NCI-H345 (cell line): ENCODE measurements at regions not wholly inside any gene's neighbourhood (a gene's known extent, or its start where the extent isn't known, plus 50 kb on each side); places are given as distances from the start of the nearest gene placed in this dataset.
A peak's percentile ranks its signal among the peaks of the same experiment; 100 is the strongest.

Experiments
- DNase-seq: peaks from one replicate; lab custom pipeline; 2025; lab: John Stamatoyannopoulos, UW

DNA sequence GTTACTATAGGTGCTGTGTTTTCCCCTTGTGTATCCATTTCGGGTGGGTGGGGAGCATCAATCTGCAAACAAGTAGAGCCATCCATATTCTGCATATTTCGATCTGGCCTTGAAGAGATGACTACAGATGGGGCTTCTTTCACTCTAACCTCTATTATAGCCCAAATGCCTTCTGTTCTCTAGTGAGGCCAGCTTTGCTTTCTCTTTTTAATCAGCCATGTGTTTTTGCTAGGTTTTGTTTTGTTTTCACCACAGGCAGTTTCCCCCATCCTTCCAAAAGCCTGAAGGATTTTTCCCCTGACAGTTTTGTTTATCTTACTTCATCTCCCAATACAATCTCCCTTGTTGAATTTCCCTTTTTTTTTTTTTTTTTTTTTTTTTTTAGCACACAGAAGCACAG is 224.1 kb downstream of the BTG1 start:
- DNase-seq, result no peak

DNA sequence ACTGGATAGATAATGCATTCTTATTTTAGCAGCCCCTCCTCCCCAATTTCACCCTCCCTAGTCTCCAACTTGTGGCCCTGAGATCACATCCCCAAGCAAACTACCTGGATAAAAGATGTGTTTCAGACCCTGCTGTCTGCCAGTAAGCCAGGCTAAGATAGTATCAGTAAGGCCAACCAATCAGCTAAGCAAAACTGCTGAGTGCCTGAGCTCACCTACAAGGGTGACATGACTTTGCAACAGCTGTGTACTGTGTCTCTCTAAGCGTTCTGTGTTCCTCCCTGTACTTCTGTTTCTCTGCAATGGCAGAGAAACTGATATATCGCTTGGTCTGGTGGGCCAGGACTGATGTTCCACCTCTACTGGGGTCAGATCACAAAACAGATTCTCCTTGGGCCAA is 224.9 kb downstream of the BTG1 start:
- DNase-seq, result no peak

DNA sequence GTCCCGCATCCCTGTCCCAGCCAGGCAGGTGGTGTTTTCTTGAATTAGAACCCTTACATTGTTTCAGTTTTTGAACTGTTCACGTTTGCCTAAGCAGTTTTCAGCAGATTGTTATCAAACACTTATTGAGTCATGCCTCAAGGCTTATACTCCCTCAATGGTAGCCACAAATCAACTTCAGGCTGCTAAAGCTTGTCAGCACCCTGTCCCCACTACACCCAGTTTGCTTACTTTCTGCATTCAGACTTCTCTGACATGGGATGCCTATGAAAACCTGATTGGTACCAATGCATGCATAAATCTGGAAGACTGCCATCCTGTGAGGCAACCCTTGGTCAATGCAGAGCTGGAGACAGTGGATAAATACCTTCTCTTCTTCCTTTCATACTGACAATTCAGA is 225.4 kb downstream of the BTG1 start:
- peak; percentile 71 for DNase-seq

DNA sequence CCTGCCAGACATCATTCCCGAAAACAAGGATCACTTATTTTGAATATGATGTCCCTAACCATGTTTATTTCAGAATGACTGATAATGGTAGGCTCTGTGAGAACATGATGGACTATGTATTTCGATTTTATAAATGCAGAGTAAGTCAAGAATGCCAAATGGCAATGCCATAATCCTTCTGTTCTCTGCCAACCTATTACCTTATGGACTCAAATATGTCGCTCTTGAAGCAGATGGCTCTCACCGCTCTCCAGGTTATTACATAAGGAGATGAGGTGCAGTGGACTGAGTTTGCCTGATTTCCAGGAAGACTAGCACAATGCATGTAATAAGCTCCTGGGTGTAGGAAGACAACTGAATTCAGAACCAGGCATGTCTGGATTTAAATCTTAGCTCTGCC is 227.2 kb downstream of the BTG1 start:
- DNase-seq, result no peak

DNA sequence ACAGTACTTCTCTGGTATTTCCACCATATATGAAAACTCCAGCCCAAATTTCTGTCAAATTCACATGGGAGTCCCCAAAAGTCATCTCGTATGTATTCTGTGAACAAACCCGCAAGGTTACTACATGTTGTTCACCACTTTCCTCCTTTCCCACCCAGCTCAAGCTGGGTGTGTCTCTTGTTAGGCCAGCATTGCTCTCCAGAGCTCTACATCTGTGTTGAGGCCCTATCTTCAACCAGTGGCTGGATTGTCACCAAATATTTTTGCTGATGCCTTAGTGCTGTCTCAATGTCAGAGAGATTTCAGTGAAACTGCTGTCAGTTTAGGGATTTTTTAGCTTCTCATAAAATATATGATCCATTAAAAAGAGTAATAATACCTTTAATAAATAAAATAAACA is 230.9 kb downstream of the BTG1 start:
- DNase-seq, result no peak

DNA sequence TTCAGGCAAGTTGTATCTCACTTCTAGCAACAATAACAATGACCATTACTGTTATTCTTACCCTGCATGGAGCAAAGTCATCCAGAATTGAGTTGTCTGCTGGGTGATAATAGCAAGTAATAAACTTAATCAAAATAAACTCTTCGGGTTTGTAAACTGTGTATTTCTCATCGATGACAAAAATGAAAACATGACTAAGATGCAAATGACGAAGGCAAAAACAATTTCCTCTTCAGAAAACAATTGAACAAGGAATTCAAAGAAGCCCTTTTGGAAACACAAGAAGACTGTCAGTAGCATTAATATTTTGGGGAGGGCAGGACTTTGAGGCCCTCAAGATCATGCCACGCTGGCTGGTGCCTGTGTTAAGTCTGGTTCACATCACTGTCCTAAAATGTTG is 232.0 kb downstream of the BTG1 start:
- no peak for DNase-seq

DNA sequence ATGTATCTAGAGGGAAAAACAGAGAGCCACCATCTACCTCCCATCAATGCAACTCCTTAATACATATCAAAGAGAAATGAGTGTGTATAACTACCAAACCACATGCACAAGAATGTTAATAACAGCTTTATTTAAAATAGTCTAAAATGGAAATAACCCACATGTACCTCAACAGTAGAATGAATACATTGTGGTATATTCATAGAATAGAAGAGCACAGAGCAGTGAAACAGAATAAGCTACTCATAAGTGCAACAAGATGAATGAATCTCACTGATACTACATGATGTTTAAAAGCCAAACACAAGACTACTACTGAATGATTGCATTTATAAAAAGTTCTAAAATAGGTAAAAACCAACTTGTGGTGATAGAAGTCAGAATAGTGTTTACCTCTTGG is 232.5 kb downstream of the BTG1 start:
- DNase-seq, result no peak

DNA sequence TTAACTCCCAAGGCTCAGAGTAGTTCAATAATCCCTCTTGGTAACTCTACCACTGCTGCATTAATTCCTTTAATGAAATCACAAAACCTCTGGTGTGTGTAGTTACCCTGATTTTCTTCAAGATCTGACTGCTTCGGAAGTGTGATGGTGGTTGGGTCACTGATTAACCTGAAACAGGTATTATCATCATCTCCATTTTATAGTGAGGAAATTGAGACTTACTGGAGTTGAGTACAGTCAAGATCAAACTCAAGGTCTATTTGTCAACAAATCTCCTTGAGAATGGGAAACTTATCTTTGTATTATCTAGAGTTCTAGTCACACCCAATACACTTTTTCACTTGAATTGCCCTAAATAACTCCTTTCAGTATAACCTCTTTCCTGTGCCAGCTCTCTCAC is 233.5 kb downstream of the BTG1 start:
- DNase-seq, result no peak

DNA sequence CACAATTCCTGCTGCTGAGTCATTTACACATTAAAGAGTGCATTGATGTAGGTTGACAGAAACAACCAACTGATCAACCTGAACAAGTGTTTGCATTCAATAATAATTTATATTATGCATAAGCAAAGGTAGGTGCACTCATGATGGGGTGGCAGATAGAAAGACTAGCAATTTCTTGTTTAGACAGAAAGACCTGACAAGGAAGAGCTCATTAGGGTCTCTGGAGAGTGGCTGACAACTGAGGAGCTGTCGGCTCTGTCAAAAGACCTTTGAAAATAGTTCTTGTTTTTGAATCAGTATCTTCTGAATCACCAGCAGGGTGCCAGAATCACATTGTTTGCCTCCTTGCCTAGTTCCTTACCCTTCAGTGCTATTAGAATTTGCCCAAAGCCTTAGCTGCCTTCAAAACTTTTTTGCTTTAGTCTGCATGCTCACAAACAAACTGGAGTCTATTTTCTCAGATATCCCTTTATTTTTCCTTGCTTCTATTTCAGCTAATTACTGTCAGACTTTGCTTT is 234.7 kb downstream of the BTG1 start:
- no peak for DNase-seq

DNA sequence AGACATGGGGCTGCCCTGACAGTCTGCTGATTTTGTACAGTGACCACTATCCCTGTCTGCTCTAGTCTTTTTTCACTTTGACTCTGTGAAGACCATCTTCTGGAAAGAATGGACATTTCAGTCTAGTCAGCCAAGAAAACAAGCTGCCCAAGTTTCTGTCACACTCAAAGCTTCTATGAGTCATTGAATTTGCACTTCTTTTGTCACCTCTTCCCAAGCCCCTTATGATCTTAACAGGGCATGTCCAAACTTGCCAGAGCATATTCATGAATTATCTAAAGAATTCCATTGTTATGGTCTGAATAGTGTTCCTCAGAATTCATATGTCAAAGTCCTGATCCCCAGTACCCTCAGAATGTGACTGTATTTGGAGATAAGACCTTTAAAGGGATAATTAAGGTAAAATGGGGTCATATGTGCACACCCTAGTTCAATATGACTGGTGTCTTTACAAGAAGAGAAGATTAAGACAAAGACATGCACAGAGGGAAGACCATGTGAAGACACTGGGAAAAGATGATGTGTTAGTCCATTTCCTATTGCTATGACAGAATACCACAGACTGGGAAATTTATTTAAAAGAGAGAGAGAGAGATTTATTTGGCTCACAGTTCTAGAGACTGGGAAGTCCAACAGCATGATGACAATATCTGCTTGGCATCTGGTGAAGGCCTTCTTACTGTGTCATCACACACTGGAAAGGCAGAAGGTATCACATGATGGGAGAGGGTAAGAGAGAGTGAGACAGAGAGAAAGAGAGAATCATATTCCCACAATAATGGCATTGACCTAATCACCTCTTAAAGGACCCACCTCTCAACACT is 242.6 kb downstream of the BTG1 start:
- DNase-seq, result no peak

DNA sequence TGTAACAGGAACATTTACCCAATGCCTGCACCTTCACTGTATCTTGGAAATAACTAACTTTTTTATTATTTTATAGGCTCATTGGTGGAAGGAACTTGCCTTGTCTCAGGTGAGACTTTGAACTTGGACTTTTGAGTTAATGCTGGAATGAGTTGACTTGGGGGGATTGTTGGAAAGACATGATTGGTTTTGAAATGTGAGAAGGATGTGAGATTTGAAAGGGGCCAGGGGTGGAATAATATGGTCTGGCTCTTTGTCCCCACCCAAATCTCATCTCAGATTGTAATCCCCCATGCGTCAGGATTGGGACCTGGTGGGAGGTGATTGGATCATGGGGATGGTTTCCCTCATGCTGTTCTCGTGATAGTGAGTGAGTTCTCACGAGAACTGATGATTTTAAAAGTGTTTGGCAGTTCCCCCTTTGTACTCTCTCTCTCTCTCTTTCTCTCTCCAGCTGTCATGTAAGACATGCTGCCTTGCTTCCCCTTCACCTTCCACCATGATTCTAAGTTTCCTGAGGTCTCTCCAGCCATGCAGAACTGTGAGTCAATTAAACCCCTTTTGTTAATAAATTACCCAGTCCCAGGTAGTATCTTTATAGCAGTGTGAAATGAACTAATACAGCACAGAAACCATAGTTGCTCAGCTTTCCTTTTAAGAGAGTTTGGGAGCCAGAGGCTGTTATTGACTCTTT is 244.1 kb downstream of the BTG1 start:
- no peak for DNase-seq

DNA sequence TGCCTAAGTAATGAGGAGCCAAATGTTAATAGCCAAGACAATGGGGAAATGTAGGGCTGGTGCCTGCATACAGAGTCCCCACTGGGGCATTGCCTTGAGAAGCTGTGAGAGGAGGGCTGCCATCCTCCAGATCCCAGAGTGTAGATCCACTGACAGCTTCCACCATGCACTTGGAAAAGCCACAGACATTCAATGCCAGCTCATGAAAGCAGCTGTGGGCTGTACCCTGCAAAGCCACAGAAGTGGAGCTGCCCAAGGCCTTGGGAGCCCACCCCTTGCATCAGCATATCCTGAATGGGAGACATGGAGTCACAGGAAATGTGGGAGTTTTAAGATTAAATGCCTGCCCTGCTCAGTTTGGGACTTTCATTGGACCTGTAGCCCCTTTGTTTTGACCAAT is 244.7 kb downstream of the BTG1 start:
- DNase-seq, result no peak

DNA sequence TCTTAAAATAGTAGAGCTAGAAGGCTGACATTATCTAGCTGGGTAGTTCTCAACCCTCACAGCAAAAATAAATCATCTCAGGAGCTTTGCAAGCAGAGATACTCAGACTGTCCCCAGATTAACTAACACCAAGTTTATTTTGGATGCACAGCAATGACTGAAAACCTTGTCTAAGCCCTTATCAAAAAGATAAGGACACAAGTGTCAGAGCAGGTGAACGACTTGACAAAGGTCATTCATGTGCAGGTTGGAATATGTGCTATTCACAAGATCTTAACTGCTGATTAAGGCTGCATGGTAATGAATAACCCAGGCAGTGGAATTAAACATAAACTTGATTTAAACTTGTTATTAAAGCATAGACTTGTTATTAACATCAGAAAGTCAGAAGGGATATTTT is 246.6 kb downstream of the BTG1 start:
- no peak for DNase-seq

DNA sequence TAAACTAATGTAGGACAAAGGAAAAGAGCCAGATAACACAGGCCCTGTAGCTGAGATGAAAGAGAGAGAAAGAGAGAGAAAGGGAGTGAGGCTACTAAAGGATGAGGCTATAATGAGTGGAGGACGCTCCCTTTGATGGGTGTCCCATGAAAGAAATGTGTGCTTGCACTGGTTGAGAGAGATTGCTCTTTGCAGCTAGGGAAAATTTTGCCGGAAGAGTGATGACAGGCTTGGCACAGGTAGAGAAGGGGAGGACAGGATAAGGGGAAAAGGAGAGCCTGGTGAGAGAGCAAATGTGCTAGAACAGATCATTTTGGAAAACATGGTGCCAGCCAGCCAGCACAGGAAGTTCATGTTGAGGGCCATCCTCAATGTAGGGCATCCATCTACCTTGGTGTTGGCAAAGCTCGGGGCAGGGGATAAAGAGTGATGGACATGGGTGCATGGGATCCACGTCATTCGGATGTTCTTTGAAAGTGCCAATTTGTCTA is 248.6 kb downstream of the BTG1 start:
- no peak for DNase-seq

DNA sequence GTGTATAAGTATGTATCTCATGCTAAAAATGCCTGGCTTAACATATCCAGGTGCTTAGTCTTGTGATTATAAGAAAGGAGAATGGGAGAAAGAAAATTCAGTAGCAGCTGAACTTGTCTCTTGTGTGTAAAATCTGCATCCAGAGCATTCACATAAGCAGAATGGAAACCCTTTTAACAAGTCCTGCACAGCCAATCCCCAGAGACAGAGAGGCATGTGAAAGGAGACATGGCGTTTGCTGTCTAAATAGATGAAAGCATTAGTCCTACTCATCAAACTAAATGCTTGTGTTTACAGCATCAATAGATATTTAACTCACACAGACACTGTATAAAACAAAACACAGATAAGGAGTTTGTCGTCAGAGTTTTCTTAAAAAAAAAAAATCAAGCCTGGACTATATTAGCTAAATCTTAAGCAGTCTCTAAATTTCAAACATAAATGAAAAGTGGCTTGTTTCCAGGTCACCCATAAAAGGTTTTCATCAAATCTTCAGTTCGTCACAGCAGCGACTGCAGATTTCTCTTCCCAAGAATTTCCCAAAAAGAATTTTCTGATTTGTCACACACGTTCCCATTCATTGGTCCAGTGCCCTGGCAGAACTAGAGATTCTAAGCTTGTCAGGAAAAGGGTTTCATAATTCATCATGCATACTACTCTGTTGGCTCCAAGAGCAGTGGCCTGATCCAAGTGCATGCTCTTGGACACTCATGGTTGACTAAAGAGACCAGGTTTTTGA is 249.2 kb downstream of the BTG1 start:
- DNase-seq, result no peak

DNA sequence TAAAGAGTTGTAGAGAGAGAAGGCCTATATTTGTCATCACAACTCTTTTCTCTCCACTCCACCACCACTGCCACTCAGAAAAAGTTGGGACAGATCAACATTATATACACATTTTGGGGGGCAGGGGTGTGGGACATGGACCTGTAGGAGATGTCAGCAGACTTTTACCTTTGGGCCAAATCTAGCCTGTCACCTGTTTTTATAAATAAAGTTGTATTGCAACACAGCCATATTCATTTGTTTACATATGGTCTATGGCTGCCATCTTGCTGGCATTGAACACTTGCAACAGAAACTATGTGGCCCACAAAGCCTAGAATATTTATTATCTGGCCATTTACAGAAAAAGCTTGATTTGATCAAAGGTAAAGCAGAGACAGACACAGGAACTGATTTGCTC is 250.7 kb downstream of the BTG1 start:
- DNase-seq, result no peak

DNA sequence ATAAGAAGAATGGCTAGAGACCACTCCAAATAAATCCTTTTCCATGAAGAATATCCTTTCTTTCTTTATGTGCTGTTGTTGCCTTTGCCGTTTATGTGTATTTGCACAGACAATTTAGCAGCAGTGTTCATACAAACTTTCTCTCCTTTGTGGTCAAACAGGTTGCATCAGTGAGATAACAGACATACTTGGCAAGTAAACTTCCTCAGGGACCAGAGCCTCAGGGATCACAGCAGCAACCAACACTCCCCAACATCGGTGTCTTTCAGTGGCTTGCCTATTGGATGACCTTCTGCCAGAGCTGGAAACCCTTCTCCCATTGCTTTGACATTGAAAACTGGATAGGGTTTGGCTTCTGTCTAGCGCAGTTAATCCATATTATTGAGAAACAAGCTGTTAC is 252.2 kb downstream of the BTG1 start:
- no peak for DNase-seq

DNA sequence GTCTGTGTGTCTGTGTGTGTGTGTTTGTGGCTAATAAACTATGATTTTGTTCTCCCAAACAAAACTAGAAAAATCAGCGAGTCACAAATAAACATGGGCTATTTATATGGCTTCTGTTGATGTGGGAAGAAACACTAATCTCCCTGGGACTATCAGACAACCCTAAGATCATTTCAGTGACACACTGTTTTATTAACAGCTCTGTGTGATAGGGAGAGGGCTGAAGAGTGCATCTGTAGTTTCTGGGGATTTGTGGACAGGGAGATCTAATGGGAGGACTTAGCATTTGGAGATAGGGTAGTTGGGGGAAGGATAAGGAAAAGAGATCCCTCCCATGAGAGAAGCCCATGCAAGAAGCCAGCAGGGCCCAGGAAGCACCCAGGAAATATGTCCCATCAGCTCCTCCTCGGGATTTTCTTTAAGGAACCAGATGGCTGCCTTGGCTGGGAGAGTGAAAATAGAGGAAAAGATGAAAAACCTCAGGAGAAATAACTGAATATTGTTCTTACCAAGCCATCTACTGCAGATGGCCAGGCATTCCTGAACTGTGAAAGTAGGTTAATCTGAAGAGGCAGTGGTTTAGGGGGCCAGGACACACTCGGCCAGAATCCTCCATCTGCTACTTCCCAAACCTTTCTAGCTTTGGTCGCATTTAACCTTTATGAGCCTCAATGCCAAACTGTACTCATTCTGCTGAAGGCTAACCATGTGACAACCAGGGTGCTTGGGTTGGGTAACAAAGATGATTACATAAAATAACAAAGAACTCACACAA is 253.4 kb downstream of the BTG1 start:
- DNase-seq, result no peak

DNA sequence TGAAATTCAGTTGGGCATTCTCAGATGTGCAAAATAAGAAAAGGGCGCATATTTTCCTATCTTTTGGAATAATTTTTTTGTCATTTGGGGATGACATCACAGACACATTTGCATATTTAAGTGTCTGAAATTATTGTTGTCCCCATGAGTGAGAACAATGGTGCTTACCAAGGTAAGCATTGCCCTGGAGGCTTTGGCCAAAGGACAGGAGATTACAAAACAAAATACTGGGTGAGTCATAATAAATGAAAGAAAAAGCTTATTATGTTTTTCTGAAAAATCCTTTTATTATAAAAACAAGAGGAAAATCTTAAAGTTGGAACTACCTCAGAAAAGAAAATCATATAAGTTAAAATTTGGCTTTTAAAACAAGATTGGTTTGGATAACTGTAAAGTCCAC is 254.9 kb downstream of the BTG1 start:
- DNase-seq, result no peak

DNA sequence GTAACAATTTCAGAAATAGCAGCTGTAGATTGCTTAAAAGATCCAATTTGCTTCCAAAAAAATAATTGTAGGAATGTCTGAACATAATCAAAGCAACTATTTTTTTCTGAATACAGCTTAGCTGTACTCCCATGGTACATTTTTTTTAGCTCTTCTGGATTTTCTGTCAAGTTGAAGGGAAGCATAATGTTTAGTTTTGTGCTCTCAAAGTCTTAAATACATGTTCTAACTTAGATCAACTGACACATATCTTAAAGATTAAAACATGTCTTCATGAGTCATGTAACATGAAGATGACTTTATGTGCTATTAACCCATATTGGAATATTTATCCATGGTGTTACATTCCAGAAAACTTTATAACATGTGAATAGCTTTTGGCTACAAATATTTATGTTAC is 255.7 kb downstream of the BTG1 start:
- DNase-seq, result no peak

DNA sequence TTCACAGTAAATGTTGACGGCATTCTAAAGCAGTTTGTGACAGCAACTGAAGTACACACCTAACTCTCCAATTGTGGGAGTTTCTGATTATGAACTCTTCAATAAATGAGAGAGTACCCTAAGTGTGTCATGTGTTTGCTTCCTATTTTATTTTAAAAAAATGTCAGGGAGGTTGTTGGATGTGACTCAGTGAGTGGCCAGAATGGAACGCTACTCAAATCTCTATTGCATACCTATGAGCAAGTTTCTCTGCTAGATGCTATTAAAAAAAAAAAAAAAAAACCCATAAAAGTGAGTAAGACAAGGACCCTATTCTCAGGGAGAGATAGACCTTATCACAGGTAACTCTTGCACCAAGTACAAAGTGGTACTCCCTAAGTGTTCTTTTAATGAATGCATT is 256.6 kb downstream of the BTG1 start:
- no peak for DNase-seq

DNA sequence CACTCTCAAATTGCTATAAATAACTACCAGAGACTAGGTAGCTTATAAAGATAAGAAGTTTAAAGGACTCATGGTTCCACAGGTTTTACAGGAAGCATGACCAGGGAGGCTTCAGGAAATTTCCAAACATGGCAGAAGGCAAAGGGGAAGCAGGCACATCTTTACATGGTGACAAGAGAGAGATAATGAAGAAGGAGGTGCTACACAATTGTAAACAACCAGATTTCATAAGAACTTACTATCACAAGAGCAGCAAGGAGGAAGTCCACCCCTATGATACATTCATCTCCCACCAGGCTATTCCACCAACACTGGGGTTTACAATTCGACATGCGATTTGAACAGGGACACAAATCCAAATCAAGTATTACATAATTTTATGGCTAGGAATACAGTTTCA is 257.7 kb downstream of the BTG1 start:
- DNase-seq, result no peak
